HEK293 (cell line): ENCODE measurements at regions not wholly inside any gene's neighbourhood (a gene's known extent, or its start where the extent isn't known, plus 50 kb on each side); places are given as distances from the start of the nearest gene placed in this dataset.

Experiments used
- CTCF ChIA-PET: fragments of 350-600 bp; formaldehyde crosslinking; extraction: SDS; loops from one replicate; lab custom pipeline; 2021; ENCODE audit warnings: antibody characterized with exemption; lab: Yijun Ruan, JAX
- POLR2A ChIA-PET: fragments of 300-600 bp; formaldehyde crosslinking; extraction: SDS; loops from one replicate; lab custom pipeline; 2020; ENCODE audit warnings: antibody characterized with exemption, inconsistent platforms; lab: Yijun Ruan, JAX
- H3K27ac ChIP-seq: fragments of 200-500 bp; sonication (Bioruptor generic); 2 replicates; pipeline ENCODE4 v1.5.1; 2014; ENCODE audit warnings: low read depth, low read length, control low read depth, inconsistent platforms; ENCODE audit errors: extremely low read depth
- H3K36me3 ChIP-seq, 2 experiments: fragments of 200-500 bp in 1 of 2; sonication (Bioruptor generic) in 1 of 2; 1 replicate in 1 of 2; 2 replicates in 1 of 2; pipeline ENCODE4 v1.5.1; 2014 to 2017; ENCODE audit warnings: inconsistent platforms in 2 of 2, low read length in 2 of 2; ENCODE audit not compliant: control insufficient read depth in 2 of 2, insufficient read depth in 1 of 2
- H3K4me1 ChIP-seq: fragments of 200-500 bp; sonication (Bioruptor generic); 2 replicates; pipeline ENCODE4 v1.5.1; 2014; ENCODE audit warnings: mild to moderate bottlenecking, low read length, inconsistent platforms; ENCODE audit not compliant: control insufficient read depth, insufficient read depth
- H3K4me3 ChIP-seq: 2 replicates; pipeline ENCODE4 v1.5.1; 2011; ENCODE audit warnings: low read depth, mild to moderate bottlenecking, control low read depth, low read length, moderate library complexity
- H3K9me3 ChIP-seq: fragments of 200-500 bp; sonication (Bioruptor generic); 2 replicates; pipeline ENCODE4 v1.5.1; 2014; ENCODE audit warnings: low read depth, low read length, inconsistent platforms; ENCODE audit not compliant: control insufficient read depth, insufficient read depth
- BCL11A ChIP-seq: fragments of 450-650 bp; formaldehyde crosslinking; IDR thresholded peaks from 2 replicates; pipeline ENCODE4 v1.5.1; 2016; ENCODE audit warnings: low read depth, missing biosample characterization, missing genetic modification characterization
- BCL6B ChIP-seq: fragments of 450-650 bp; formaldehyde crosslinking; IDR thresholded peaks from 2 replicates; pipeline ENCODE4 v1.5.1; 2017; ENCODE audit warnings: missing biosample characterization, missing genetic modification characterization
- KLF7 ChIP-seq: fragments of 450-650 bp; formaldehyde crosslinking; IDR thresholded peaks from 2 replicates; pipeline ENCODE4 v1.5.1; 2016; ENCODE audit warnings: missing biosample characterization, missing genetic modification characterization, borderline replicate concordance
- KLF8 ChIP-seq: fragments of 450-650 bp; formaldehyde crosslinking; IDR thresholded peaks from 2 replicates; pipeline ENCODE4 v1.5.1; 2016; ENCODE audit warnings: missing biosample characterization, missing genetic modification characterization
- KLF9 ChIP-seq: fragments of 450-650 bp; formaldehyde crosslinking; IDR thresholded peaks from 2 replicates; pipeline ENCODE4 v1.5.1; 2016; ENCODE audit warnings: missing biosample characterization, missing genetic modification characterization, low read depth
- MEIS1 ChIP-seq: sonication (generic); formaldehyde crosslinking; IDR thresholded peaks from 2 replicates; pipeline ENCODE4 v1.8.1; 2022; ENCODE audit warnings: missing genetic modification reagents, mild to moderate bottlenecking, borderline replicate concordance
- OSR2 ChIP-seq: fragments of 450-650 bp; formaldehyde crosslinking; IDR thresholded peaks from 2 replicates; pipeline ENCODE4 v1.5.1; 2016; ENCODE audit warnings: missing biosample characterization, missing genetic modification characterization
- SCRT2 ChIP-seq: fragments of 450-650 bp; formaldehyde crosslinking; IDR thresholded peaks from 2 replicates; pipeline ENCODE4 v1.5.1; 2016; ENCODE audit warnings: missing biosample characterization, missing genetic modification characterization
- ZNF140 ChIP-seq: fragments of 450-650 bp; formaldehyde crosslinking; IDR thresholded peaks from 2 replicates; pipeline ENCODE4 v1.5.1; 2016; ENCODE audit warnings: missing biosample characterization, missing genetic modification characterization
- ZNF157 ChIP-seq: fragments of 450-650 bp; formaldehyde crosslinking; IDR thresholded peaks from 2 replicates; pipeline ENCODE4 v1.5.1; 2016; ENCODE audit warnings: missing biosample characterization, missing genetic modification characterization
- ZNF184 ChIP-seq: fragments of 450-650 bp; IDR thresholded peaks from 2 replicates; pipeline ENCODE4 v1.5.1; 2018; ENCODE audit warnings: missing biosample characterization, mild to moderate bottlenecking, missing genetic modification characterization
- ZNF24 ChIP-seq: fragments of 450-650 bp; formaldehyde crosslinking; IDR thresholded peaks from 2 replicates; pipeline ENCODE4 v1.5.1; 2016; ENCODE audit warnings: missing biosample characterization, missing genetic modification characterization
- ZNF341 ChIP-seq: fragments of 450-650 bp; formaldehyde crosslinking; IDR thresholded peaks from 2 replicates; pipeline ENCODE4; 2016; ENCODE audit warnings: low read depth, missing biosample characterization, missing genetic modification characterization
- ZNF366 ChIP-seq: fragments of 450-650 bp; formaldehyde crosslinking; conservative IDR thresholded peaks from 2 replicates; pipeline ENCODE4 v1.5.1; 2016; ENCODE audit warnings: missing biosample characterization, missing genetic modification characterization
- ZNF394 ChIP-seq: fragments of 450-650 bp; formaldehyde crosslinking; IDR thresholded peaks from 2 replicates; pipeline ENCODE4 v1.5.1; 2016; ENCODE audit warnings: missing biosample characterization, missing genetic modification characterization, mild to moderate bottlenecking, moderate library complexity, borderline replicate concordance
- ZNF48 ChIP-seq: fragments of 450-650 bp; formaldehyde crosslinking; IDR thresholded peaks from 2 replicates; pipeline ENCODE4 v1.5.1; 2016; ENCODE audit warnings: missing biosample characterization, missing genetic modification characterization
- ZNF530 ChIP-seq: fragments of 450-650 bp; formaldehyde crosslinking; IDR thresholded peaks from 2 replicates; pipeline ENCODE4 v1.5.1; 2016; ENCODE audit warnings: low read depth, missing biosample characterization, missing genetic modification characterization
- ZNF571 ChIP-seq: fragments of 450-650 bp; formaldehyde crosslinking; IDR thresholded peaks from 2 replicates; pipeline ENCODE4 v1.5.0; 2017; ENCODE audit warnings: missing biosample characterization, missing genetic modification characterization
- ZNF600 ChIP-seq: fragments of 450-650 bp; formaldehyde crosslinking; IDR thresholded peaks from 2 replicates; pipeline ENCODE4 v1.5.1; 2016; ENCODE audit warnings: missing biosample characterization, missing genetic modification characterization
- ZNF626 ChIP-seq: fragments of 450-650 bp; sonication (Bioruptor Pico); formaldehyde crosslinking; IDR thresholded peaks from 2 replicates; pipeline ENCODE4 v1.5.1; 2018; ENCODE audit warnings: missing biosample characterization, missing genetic modification characterization, inconsistent platforms
- ZNF677 ChIP-seq: fragments of 450-650 bp; IDR thresholded peaks from 2 replicates; pipeline ENCODE4 v1.5.0; 2018; ENCODE audit warnings: missing biosample characterization, mild to moderate bottlenecking, missing genetic modification characterization, moderate library complexity
- ZNF747 ChIP-seq: fragments of 450-650 bp; formaldehyde crosslinking; IDR thresholded peaks from 2 replicates; pipeline ENCODE4 v1.5.1; 2016; ENCODE audit warnings: missing biosample characterization, missing genetic modification characterization
- ZNF768 ChIP-seq: fragments of 450-650 bp; formaldehyde crosslinking; IDR thresholded peaks from 2 replicates; pipeline ENCODE4 v1.5.1; 2018; ENCODE audit warnings: missing biosample characterization, mild to moderate bottlenecking, missing genetic modification characterization
- ZNF830 ChIP-seq: fragments of 450-650 bp; IDR thresholded peaks from 2 replicates; pipeline ENCODE4 v1.5.0; 2018; ENCODE audit warnings: missing biosample characterization, missing genetic modification characterization, low read depth, mild to moderate bottlenecking, moderate library complexity
- ZNF843 ChIP-seq: fragments of 450-650 bp; formaldehyde crosslinking; IDR thresholded peaks from 2 replicates; pipeline ENCODE4 v1.5.1; 2016; ENCODE audit warnings: missing biosample characterization, missing genetic modification characterization
- ZSCAN16 ChIP-seq: fragments of 450-650 bp; formaldehyde crosslinking; IDR thresholded peaks from 2 replicates; pipeline ENCODE4 v1.5.1; 2016; ENCODE audit warnings: missing biosample characterization, missing genetic modification characterization
- TF ChIP-seq, protein P1 (sequence below): fragments of 450-650 bp; formaldehyde crosslinking; IDR thresholded peaks from 2 replicates; pipeline ENCODE4 v1.5.1; 2016; ENCODE audit warnings: missing biosample characterization, missing genetic modification characterization

DNA sequence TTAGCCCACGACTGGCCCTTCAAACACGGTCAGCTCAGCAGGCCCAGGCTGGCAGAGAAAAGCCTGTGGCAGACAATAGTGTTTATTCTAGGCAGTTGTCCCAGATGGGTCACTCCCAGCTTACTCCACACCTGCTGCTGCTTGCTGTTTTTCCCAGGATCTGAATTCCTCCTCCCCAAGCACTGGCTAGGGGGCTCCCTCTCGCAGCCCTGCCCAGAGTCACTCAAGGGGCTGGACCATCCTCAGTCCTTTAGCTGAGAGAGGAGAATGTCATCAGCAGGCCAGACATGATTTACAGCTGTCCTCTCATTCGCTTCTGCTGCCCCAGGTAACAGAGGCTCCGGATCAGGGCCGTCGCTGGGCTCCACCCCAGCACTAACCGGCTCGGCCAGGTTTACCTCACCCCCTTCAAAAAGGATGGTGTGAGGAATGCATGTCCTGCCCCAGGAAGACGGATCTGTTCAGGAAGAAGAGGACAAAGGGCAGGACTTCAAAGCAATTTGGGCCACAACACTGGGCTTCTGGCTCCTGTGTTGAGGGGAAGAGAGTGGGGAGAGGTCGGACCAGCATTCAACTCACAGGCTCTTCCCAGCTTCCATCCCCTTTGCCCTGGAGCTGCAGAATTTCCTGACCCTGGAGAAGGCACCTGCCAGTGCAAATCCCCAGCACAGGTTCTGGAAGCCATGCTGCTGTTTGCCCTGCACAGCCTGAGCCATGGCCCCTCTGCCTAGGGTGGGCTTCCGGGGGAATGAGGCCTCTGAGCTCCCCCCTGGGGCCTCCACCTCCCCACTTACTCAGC lies 59.7 kb upstream of the BARX2 start:
- Histone ChIP-seq H3K4me3 (no peak overlapping the region), H3K9me3 (no peaks in the 10 kb centered on the region), H3K27ac (no peak overlapping the region), H3K4me1 (no peaks in the 10 kb centered on the region), H3K36me3 (no peaks in the 10 kb centered on the region)
- POLR2A ChIA-PET = no interaction called here
- CTCF ChIA-PET = interaction anchor here (1.0 kb wide), 2 partner anchors 16 to 198 kb away, joined by 3 to 4 read pairs; no protein-coding TSS in a partner anchor
- TF ChIP-seq KLF7 (no peak), MEIS1 (no peak), ZNF747 (tag by site-specific recombination) (no peak), ZNF394 (no peak), KLF9 (tag by site-specific recombination) (no peak), ZNF830 (tag by site-specific recombination) (no peak), SCRT2 (no peak), BCL11A (no peak), ZNF843 (no peak), ZNF24 (tag by site-specific recombination) (no peak), ZNF768 (tag by site-specific recombination) (no peak), ZNF48 (no peak), ZNF140 (tag by site-specific recombination) (no peak), ZNF366 (tag by site-specific recombination) (no peak), ZSCAN16 (no peak), ZNF677 (tag by site-specific recombination) (no peak)

GRCh38 chr11:129314371-129314770 lies 61.3 kb upstream of the BARX2 start:
- Histone ChIP-seq H3K9me3 (no peaks in the 10 kb centered on the region), H3K4me3 (no peak overlapping the region), H3K36me3 (no peaks in the 10 kb centered on the region), H3K27ac (no peak overlapping the region), H3K4me1 (no peaks in the 10 kb centered on the region)
- CTCF ChIA-PET = interaction anchor here (1.0 kb wide), 1 partner anchor 19 kb away, joined by 3 read pairs; no protein-coding TSS in a partner anchor
- TF ChIP-seq, protein P1, sequence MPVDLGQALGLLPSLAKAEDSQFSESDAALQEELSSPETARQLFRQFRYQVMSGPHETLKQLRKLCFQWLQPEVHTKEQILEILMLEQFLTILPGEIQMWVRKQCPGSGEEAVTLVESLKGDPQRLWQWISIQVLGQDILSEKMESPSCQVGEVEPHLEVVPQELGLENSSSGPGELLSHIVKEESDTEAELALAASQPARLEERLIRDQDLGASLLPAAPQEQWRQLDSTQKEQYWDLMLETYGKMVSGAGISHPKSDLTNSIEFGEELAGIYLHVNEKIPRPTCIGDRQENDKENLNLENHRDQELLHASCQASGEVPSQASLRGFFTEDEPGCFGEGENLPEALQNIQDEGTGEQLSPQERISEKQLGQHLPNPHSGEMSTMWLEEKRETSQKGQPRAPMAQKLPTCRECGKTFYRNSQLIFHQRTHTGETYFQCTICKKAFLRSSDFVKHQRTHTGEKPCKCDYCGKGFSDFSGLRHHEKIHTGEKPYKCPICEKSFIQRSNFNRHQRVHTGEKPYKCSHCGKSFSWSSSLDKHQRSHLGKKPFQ = no peak
- TF ChIP-seq ZNF571 (tag by site-specific recombination) = no peak
- no peak for TF ChIP-seq ZNF157 (tag by site-specific recombination)
- no peak for TF ChIP-seq BCL6B (tag by site-specific recombination)
- no peak for TF ChIP-seq ZNF626 (tag by site-specific recombination)
- TF ChIP-seq ZNF341 (tag by site-specific recombination) = no peak
- no peak for TF ChIP-seq ZNF530
- TF ChIP-seq ZNF600 (tag by site-specific recombination) = no peak
- no peak for TF ChIP-seq OSR2 (tag by site-specific recombination)
- no peak for TF ChIP-seq KLF8 (tag by site-specific recombination)
- no peak for TF ChIP-seq ZNF184 (tag by site-specific recombination)
- POLR2A ChIA-PET = no interaction called here
